Panc1 (cell line): ENCODE measurements at regions not wholly inside any gene's neighbourhood (a gene's known extent, or its start where the extent isn't known, plus 50 kb on each side); places are given as distances from the start of the nearest gene placed in this dataset.
"Not testable (repeated sequence)": the region's sequence is repeated elsewhere in the genome, so short reads cannot be mapped to it uniquely, and the experiment has no call there.

Source experiments
- ATAC-seq: fragments of 200-7000 bp; cut with Tn5 transposase; 2 replicates; pipeline ENCODE4 v1.9.1; 2020; ENCODE audit warnings: mild to moderate bottlenecking, moderate library complexity
- BruUV-seq: library from RNA; stranded (reverse); fragments of 400-500 nt; replicated peaks from 2 replicates; lab custom pipeline; 2021; lab: Mats Ljungman, UMichigan
- CTCF ChIA-PET: fragments of 300-600 bp; sonication (Branson Sonifier 250); formaldehyde crosslinking; loops from one replicate; lab custom pipeline; 2022; ENCODE audit warnings: antibody characterized with exemption; lab: Charles Lee
- POLR2A ChIA-PET: fragments of 300-600 bp; sonication (Branson Sonifier 250); formaldehyde crosslinking; loops from one replicate; lab custom pipeline; 2022; ENCODE audit warnings: antibody characterized with exemption; lab: Charles Lee
- DNase-seq: peaks from one replicate; pipeline ENCODE4 v3.0.0-alpha.2; 2010; ENCODE audit warnings: low read depth, low spot score
- H3K27ac ChIP-seq: 2 replicates; pipeline ENCODE4 v1.5.1; 2011; ENCODE audit warnings: mild to moderate bottlenecking, low read length, inconsistent platforms
- H3K27me3 ChIP-seq: fragments of 200-500 bp; sonication (Bioruptor generic); 2 replicates; pipeline ENCODE4 v1.6.0; 2014; ENCODE audit warnings: low read length, inconsistent platforms; ENCODE audit not compliant: control insufficient read depth, insufficient read depth
- H3K36me3 ChIP-seq: fragments of 200-500 bp; sonication (Bioruptor generic); 2 replicates; pipeline ENCODE4 v1.5.1; 2014; ENCODE audit warnings: inconsistent platforms, mild to moderate bottlenecking, low read length, moderate library complexity; ENCODE audit not compliant: control insufficient read depth, insufficient read depth
- H3K4me1 ChIP-seq: 2 replicates; pipeline ENCODE4 v1.5.1; 2011; ENCODE audit warnings: inconsistent platforms, mild to moderate bottlenecking, low read length, moderate library complexity; ENCODE audit not compliant: control insufficient read depth, insufficient read depth
- H3K4me3 ChIP-seq, 2 experiments: 2 replicates each; pipeline ENCODE4 v1.5.1; 2011 to 2012; ENCODE audit warnings: low read depth in 2 of 2, low read length in 2 of 2, mild to moderate bottlenecking in 2 of 2, inconsistent platforms in 1 of 2, moderate library complexity in 1 of 2
- H3K9me3 ChIP-seq: fragments of 200-500 bp; sonication (Bioruptor generic); 2 replicates; pipeline ENCODE4 v1.5.1; 2014; ENCODE audit warnings: low read depth, mild to moderate bottlenecking, inconsistent platforms, low read length, moderate library complexity; ENCODE audit not compliant: control insufficient read depth, insufficient read depth
- CTCF ChIP-seq: fragments of 450-650 bp; IDR thresholded peaks from 2 replicates; pipeline ENCODE4 v1.5.1; 2017; ENCODE audit warnings: mild to moderate bottlenecking
- POLR2AphosphoS5 ChIP-seq: IDR thresholded peaks from 2 replicates; pipeline ENCODE4 v1.6.1; 2012; ENCODE audit warnings: mild to moderate bottlenecking, low read depth, low read length, moderate library complexity
- SIN3A ChIP-seq: IDR thresholded peaks from 2 replicates; pipeline ENCODE4 v1.6.1; 2012; ENCODE audit warnings: low read depth, mild to moderate bottlenecking, low read length, moderate library complexity, borderline replicate concordance; ENCODE audit not compliant: insufficient read depth
- TCF7L2 ChIP-seq: IDR thresholded peaks from 2 replicates; pipeline ENCODE4 v1.6.1; 2011; ENCODE audit warnings: mild to moderate bottlenecking, low read depth, low read length, inconsistent platforms
- in situ Hi-C: cut with HindIII; loops from 2 replicates; pipeline ENCODE4 v1.10.0; 2016; ENCODE audit warnings: low sequenced_read_pairs, low pct_unique_long_range_greater_than_20kb
- intact Hi-C: fragments of 100-400 bp; cut with micrococcal nuclease; formaldehyde crosslinking; loops from one replicate; pipeline ENCODE4 v1.10.0; 2022; ENCODE audit not compliant: unreplicated experiment
- TF ChIP-seq, protein P1 (sequence below), 2 experiments: IDR thresholded peaks; 2 replicates each; pipeline ENCODE4 v1.6.1; 2011 to 2012; ENCODE audit warnings: low read depth in 2 of 2, control low read depth in 1 of 2, low read length in 1 of 2, mild to moderate bottlenecking in 1 of 2, moderate library complexity in 1 of 2; ENCODE audit not compliant: insufficient read depth in 1 of 2

DNA sequence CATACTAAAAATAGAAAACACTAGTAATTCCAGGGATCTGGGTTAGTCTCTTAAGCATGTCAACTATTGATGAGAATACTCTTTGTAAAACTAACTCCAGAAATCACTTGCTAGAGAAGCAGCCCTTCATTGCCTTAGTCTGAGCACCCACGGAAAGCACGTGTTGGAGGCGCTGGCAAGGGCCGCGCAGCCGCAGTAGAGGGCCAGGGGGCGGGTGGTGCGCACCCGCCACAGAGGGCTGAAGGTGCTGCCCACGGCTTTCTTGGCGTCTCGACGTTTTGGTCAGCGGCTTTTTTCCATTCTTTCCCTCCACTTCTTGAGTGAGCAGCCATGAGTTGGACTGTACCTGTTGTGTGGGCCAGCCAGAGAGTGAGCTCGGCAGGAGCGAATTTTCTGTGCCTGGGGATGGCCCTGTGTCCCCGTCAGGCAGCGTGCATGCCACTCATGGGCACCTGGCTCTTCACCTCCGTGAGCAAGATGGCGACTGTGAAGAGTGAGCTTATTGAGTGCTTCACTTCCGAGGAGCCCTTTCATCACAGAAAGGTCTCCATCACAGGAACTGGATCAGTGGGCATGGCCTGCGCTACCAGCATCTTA lies 68.4 kb upstream of the PPM1H start:
- Histone ChIP-seq H3K4me1 (no peaks in the 10 kb centered on the region), H3K9me3 (no peaks in the 10 kb centered on the region), H3K27me3 (peaks cover 3% of the 10 kb centered on the region; the same call in 1 of the 2 replicates), H3K36me3 (no peaks in the 10 kb centered on the region), H3K27ac (no peak overlapping the region), H3K4me3 (no peak overlapping the region)
- intact Hi-C loops, result no loop called here
- no TSS peak for BruUV-seq
- DNase-seq (no peak), ATAC-seq (no peak)
- ChIA-PET POLR2A (no interaction called here), CTCF (no interaction called here)
- TF ChIP-seq CTCF (no peak), SIN3A (no peak), POLR2AphosphoS5 (no peak), TCF7L2 (no peak)
- TF ChIP-seq, protein P1, sequence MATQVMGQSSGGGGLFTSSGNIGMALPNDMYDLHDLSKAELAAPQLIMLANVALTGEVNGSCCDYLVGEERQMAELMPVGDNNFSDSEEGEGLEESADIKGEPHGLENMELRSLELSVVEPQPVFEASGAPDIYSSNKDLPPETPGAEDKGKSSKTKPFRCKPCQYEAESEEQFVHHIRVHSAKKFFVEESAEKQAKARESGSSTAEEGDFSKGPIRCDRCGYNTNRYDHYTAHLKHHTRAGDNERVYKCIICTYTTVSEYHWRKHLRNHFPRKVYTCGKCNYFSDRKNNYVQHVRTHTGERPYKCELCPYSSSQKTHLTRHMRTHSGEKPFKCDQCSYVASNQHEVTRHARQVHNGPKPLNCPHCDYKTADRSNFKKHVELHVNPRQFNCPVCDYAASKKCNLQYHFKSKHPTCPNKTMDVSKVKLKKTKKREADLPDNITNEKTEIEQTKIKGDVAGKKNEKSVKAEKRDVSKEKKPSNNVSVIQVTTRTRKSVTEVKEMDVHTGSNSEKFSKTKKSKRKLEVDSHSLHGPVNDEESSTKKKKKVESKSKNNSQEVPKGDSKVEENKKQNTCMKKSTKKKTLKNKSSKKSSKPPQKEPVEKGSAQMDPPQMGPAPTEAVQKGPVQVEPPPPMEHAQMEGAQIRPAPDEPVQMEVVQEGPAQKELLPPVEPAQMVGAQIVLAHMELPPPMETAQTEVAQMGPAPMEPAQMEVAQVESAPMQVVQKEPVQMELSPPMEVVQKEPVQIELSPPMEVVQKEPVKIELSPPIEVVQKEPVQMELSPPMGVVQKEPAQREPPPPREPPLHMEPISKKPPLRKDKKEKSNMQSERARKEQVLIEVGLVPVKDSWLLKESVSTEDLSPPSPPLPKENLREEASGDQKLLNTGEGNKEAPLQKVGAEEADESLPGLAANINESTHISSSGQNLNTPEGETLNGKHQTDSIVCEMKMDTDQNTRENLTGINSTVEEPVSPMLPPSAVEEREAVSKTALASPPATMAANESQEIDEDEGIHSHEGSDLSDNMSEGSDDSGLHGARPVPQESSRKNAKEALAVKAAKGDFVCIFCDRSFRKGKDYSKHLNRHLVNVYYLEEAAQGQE (IDR thresholded peaks at IDR 0.05; ENCODE audit: insufficient read depth in 1 of 2, low read depth in 2 of 2, low read length in 1 of 2), result no peak
- in situ Hi-C loops, result no loop called here

- H3K36me3 ChIP-seq, CTCF ChIA-PET, H3K4me3 ChIP-seq, H3K4me1 ChIP-seq, intact Hi-C loops, H3K27me3 ChIP-seq, H3K27ac ChIP-seq, BruUV-seq, H3K9me3 ChIP-seq, POLR2A ChIA-PET, in situ Hi-C loops, ATAC-seq, DNase-seq: not testable (repeated sequence)
These were observed 67.1 kb upstream of the PPM1H start for GRCh38 chr12:63002059-63002458.

GRCh38 chr12:62998454-62998853 lies 63.5 kb upstream of the PPM1H start:
- Histone ChIP-seq H3K4me3 (no peak overlapping the region), H3K27ac (no peak overlapping the region), H3K4me1 (no peaks in the 10 kb centered on the region), H3K36me3 (no peaks in the 10 kb centered on the region), H3K27me3 (peaks cover 2% of the 10 kb centered on the region; the same call in 1 of the 2 replicates), H3K9me3 (no peaks in the 10 kb centered on the region)
- ATAC-seq, result no peak
- ChIA-PET CTCF (no interaction called here), POLR2A (no interaction called here)
- TF ChIP-seq SIN3A (no peak), POLR2AphosphoS5 (no peak), CTCF (no peak), TCF7L2 (no peak)
- TF ChIP-seq, protein P1 (IDR thresholded peaks at IDR 0.05; ENCODE audit: insufficient read depth in 1 of 2, low read depth in 2 of 2, low read length in 1 of 2), result no peak
- in situ Hi-C loops (no loop called here), intact Hi-C loops (no loop called here)
- no peak for DNase-seq
- BruUV-seq, result no TSS peak
